GM19467 (cell line): ENCODE measurements at regions not wholly inside any gene's neighbourhood (a gene's known extent, or its start where the extent isn't known, plus 50 kb on each side); places are given as distances from the start of the nearest gene placed in this dataset.
A peak's percentile ranks its signal among the peaks of the same experiment; 100 is the strongest.
"Not testable (repeated sequence)": the region's sequence is repeated elsewhere in the genome, so short reads cannot be mapped to it uniquely, and the experiment has no call there.

ENCODE experiments used
- ATAC-seq: cut with Tn5 transposase; IDR thresholded peaks from one replicate; pipeline ENCODE4 v1.9.1; 2021; ENCODE audit warnings: mild to moderate bottlenecking, moderate library complexity; ENCODE audit not compliant: unreplicated experiment

DNA sequence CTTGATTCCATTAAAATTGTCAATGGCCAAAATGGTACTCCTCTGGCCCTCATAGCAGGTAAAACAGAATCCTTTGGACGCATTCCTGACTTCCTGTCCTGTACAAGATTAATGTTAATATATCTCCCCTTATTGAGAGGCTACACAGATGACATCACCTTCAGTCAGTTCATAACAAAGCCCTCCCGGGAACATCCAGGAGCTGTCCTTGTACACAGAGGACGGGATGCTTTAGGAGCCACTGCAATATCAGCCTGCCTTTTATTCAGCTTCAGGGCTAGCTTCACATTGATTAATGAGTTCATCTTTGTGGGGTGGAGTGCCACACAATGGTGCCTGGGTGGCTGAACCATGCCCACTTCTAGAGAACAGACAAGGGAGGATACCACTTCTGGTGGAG, 235.1 kb downstream of the NRIP1 start:
- ATAC-seq, result no peak

DNA sequence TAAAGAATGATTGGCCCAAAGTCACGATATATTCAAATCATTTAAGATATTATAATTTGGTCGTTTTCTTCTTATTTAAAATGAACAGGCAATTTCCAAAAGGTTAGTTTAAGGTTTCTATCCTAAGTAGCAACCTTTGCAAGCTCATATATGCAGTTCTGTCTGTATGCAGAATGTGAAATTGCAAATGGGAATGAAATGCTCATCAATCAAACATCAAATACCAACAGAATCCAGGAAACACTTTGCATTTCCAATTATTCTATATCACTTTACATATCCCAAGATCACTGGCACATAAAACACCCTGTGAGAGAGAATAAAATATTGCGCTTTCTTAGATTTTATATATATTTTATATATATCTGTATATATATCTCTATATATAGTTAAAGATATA, 237.3 kb downstream of the NRIP1 start:
- no peak for ATAC-seq

DNA sequence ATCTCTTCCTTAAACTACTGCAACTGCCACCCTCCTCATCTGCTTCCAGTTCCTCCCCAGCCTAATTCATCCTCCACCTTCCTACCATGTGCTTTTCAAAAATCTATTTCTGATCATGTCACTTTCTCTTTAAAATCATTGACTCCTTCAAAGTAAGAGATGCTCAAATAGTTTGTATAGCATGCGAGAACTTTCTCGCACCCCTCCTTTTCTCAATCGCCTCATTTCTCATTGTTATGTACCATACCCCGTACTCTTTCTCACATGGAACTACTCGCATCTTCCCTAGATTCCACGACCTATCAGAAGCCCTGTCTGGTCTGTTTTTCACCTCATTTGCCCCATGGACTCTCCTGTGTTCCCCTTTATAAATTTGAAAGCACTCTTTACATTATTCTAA, 238.2 kb downstream of the NRIP1 start:
- no peak for ATAC-seq

DNA sequence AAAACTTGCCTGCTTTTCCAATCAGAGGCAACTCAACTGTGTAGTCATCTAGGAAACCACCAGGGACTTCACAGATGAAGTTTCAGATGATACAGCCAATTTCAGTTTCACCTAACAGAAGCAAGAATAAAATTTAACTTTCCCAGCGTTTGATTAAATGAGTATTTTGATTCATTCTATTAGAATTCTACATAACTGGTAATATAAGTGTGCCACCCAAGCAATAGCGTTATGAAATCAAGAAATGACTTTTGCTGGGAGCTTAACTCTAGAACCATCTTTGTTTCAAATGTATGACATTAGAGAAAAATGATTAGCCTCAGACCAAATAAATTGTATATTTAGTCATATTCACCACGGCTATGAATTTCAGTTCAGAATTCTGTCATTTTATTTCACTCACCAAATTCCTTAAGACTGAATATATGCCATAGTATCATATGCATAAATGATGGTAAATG, 239.3 kb downstream of the NRIP1 start:
- ATAC-seq, result peak; percentile 78

DNA sequence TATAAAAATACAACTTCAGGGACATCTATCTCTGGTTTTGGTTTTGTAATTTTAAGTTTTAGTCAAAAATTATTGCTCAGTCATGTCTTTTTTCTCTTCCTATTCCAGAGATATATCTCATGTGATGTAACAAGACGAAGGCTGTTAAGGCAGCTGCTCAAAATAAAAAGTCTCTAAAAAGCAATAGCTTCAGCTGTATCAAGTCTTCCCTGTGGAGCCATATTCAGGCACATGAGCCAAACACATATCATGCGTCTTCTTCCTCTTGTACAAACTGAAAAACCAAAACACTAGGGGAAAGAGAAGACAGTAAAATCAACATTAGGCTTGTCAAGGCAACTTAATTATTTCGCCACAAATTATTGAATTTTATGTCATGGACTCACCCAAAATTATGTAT, 240.7 kb downstream of the NRIP1 start:
- no peak for ATAC-seq

DNA sequence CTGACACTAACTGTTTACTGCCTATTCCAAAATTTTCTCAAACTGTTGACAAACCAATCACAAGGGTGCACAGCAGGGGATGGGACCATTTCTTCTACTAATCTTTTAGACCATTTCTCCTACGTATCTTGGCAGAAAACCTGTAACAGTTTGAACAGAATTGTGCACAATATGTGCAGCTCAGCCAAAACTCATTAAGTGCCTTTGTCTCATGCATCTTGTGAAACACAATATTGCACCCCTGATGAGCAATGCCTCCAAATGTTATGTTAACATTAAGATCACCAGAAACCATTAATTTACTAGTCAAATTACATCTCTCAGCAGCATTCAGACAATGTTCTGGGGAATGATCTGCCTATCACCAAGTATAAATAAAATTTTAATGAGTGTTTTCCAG, 247.5 kb downstream of the NRIP1 start:
- no peak for ATAC-seq

DNA sequence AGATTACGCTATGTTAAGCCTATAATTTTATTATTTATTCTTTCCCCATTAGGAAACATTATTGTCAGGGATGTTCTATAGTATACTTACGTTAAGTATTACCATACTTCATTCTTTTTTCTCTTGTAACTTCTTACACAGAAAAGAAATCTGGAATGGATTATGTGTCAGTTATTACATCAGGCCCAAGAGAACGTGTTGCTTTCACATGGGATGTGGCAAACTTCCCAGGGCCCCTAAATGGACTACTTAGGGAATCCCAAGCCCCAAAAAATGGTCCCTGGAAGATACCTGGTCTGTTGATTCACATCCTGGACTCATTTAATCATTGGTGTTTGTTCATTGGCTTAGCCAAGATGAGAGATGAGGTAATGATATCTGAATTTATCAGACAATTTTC, 249.8 kb downstream of the NRIP1 start:
- ATAC-seq, result no peak

DNA sequence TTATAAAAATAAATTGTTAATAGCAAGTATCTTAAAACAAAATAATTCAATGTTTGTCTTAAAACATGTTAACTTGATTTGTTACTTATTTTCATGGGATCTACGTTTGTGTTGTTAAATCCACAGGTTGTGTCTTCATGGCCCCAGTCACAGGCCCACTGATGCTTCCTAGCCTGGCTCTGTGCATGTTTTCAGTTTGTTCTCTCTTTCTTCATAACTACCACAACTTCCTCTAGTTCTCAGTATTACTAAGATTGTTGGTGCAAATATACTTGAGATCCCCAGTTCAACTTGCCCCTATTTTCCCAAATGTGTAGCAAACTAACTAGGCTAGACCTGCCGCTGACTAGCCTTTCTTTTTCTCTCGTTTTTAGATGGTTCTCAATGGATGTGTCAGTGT, 250.5 kb downstream of the NRIP1 start:
- no peak for ATAC-seq

DNA sequence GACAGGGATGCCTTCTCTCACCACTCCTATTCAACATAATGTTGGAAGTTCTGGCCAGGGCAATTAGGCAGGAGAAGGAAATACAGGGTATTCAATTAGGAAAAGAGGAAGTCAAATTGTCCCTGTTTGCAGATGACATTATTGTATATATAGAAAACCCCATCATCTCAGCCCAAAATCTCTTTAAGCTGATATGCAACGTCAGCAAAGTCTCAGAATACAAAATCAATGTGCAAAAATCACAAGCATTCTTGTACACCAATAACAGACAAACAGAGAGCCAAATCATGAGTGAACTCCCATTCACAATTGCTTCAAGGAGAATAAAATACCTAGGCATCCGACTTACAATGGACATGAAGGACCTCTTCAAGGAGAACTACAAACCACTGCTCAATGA, 258.1 kb upstream of the SAMSN1 start:
- ATAC-seq, result not testable (repeated sequence)

DNA sequence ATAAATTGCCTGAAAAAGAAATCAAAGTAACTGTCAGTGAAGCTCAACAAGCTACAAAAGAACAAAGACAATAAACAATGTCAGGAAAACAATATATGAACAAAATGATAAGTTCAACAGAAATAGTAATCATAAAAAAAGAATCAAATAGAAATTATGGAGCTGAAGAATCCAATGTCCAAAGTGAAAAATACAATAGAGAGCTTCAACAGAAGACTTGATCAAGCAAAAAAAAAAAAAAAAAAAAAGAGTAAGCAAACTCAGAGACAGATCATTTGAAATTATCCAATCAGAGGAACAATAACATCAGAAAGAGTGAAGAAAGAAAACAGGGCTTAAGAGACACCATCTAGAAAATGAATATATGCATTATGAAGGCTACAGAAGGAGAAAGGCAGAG, 251.4 kb upstream of the SAMSN1 start:
- no peak for ATAC-seq

DNA sequence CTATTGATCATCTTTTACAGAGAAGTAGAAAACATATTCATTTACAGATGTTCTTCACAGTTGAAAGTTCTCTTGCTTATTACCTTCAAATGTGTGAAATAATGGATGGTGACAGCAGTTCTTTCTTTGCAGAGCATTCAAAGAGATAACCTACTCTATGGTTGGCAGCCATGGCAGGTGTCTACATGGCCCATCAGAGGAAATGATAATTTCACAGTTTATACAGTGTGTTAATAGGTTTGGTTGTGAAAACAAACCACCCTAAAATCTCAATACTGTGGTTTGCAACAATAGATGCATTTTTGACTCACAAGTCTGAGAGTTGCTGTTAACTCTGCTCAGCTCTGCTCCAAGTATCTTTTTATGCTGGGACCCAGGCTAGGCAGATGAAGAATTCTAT, 241.2 kb upstream of the SAMSN1 start:
- ATAC-seq, result no peak

DNA sequence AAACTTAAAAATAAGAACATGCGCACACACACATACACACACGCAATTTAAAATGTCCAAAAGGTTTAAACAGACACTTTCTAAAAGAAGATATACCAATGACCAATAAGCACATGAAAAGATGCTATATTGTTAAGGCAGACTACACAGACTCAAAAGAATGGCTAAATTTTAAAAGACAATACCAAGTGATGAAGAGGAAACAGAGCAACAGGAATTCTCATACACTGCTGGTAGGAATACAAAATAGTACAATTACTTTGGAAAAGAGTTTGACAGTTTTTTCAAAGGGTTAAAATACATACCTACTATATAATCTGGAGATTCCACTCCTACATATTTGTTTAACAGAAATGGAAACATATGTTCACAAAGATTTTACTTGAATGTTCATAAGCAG, 239.6 kb upstream of the SAMSN1 start:
- ATAC-seq, result no peak

DNA sequence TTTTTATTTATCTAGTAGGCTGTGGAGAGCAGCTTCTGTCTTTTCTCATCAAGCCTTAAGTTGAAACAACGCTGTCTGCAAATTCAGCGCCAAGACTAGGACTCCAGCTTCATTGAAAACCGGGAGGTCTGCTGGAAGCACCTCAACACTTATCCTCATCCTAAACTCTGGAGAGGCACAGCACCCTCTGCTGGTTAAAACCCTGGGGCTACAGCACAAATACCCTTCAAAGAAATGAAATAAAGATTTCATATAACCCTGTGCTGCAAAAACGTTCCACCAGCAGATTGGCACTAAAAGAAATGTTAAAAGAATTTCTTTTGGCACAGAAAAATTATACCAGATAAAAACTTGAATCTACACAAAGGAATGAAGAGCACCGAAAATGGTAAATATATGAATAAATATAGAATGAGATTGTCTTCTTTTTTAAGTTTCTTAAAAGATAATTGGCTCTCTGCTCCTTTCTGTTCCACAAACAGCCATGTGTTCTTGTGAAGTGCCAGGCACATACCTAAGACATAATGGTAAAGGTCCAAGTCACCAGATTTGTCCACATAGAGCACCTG, 227.7 kb upstream of the SAMSN1 start:
- ATAC-seq, result no peak

DNA sequence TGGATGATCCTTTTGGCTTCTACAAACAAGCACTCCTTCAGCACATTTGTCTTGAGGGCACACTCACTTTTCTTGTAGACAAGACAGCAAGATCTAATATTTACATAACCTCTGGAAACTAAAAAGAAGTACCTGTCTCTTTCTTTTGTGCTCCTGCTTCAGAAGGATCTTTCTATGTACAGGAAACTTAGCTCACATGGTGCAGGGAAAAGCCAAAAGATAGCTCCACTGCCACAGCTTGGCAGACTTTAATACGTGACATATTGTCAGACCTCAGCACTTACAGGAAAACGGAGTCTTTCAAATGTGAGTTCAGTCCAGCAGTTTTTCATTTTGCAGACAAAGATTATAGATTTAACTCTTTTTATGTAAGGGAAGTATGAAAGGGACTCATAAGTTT, 225.5 kb upstream of the SAMSN1 start:
- no peak for ATAC-seq

DNA sequence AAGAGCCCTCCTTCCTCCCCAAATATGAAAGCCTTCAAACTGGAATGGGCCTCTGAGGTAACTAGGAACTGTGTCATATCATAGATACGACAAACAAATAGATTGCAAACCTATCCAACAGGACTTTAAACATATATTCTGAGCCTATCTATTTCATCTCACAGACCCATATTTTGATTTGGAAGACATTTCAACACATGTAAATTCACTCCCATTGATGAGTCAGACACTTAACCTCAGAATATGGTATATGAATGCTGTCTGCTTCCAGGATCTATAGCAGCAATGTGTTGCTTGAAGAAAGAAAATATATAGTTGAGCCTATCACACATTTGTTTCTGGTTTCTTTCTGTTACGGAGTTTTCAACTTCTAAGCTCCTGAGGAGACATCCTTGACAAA, 221.9 kb upstream of the SAMSN1 start:
- ATAC-seq, result no peak

DNA sequence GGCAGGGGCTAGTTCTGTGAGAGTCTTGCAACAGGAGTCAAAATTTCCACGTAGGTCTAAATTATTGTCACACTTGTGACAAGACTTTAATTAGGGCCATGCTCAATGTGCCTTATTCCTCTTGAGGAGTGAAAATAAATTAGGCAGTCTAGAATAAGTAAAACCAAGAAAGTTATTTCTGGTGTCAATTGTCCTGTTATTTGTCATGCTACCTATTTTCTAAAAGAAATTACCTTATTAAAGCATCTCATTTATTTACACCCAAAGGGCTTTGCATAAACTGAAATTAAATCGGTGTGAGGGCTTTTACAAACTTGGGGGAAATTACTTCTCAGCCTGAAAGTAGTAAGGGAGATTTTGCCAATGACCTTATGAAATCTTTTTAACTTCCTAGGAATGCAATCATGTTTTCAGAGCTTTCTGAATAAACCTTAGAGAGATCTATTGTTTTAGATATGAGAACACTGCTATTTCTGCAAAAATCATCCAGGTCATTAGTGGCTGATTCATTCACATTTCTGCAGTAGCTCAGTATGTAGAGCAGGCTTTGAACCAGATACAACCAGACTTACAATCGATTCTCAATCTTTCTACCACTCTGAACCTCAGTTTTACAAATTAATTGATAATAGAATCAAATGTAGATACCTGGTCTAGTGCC, 221.2 kb upstream of the SAMSN1 start:
- no peak for ATAC-seq

DNA sequence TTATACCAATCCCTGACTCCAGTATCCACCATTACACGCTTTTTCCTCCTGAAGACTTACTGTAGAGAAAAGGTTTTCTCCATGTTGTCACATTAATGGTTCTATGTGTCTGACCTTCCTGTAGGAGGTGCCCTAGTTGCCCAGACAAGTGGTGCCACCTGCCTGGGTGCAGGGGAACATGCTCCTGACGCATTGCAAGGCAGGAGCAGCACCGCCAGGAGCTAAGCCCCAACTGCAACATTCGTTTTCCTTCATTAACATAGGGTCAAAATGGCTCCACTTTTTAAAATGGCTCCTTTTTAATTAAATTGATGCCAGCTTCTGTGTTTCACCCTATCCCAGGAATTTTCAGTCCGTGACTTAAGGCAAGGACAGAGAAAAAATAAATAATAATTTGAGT, 220.1 kb upstream of the SAMSN1 start:
- ATAC-seq, result no peak

DNA sequence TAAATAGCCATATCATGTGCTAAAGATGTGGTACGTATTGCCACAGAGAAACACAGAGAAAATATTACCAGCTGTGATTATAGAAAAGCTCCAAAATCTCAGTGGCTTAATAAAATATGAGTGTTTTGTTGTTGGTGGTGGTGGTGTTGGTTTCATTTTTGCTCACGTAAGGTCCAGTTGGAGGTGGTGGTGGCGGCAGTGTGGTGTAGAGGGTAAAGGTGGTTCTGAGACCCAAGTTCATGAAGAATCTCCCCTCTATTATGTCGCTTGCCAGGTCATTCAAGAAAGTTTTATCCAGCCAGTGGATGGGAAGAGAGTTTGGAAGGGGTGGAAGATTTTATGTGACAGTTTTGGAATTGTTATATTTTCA, 217.6 kb upstream of the SAMSN1 start:
- peak; percentile 37 for ATAC-seq

DNA sequence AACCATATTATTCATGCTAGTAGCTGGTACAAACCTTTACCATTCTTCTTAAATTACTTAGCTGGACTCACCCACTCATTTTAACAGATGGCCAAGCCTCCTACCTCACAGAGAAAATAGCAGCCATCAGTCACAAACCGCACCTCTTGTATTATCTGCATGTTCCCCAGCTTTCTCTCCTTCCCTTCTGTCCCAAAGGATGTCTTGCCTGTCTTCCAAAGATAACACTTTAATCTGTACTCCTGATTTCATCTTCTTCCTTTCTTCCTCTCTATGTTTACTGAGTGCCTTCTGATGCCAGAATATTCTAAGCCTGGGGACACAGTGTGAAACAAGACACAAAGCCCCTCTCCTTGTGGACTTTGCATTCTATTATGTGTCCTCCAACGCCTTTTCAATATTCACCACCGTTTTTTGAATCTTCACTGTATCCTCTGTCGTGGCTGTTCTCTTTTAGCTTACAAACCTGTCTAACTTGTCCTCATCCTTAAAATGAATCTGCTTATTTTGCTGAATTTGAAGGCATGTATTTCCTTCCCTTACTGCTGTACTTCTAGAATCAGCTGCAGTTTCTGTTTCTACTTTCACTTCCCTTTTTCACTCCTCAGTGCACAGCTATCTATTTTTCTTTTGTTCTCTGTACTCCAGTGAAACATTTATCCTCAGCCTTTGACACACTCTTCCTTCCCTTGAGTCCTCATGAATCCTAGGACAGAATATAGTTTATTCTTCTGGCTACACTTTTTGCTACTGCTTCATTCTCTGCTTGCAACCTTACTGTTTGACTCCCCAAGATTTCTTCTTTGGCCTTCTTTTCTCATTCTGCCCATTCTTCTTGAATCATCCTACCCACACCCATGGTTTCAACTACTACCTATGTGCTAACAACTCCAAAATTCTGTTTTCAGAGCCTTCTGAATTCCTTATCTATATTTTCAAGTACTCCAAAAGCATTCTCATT, 216.9 kb upstream of the SAMSN1 start:
- peak; percentile 98 for ATAC-seq

DNA sequence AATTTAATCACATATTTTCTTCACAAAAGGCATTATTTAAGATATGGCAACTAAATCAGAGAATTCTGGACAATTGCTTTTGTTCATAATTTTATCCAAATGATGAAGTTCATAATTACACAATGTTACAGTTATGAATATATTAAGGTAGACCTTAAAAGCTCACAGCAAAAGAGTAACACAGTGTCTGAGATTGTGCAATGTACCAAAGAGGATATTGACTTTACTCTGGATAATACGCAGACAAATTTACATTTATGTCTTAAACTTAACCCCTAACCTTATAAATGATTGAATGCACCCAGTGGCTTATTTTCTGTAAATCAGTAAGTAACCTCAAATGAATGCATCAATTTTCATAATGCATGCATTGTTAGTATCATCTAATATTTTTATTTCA, 216.2 kb upstream of the SAMSN1 start:
- no peak for ATAC-seq

DNA sequence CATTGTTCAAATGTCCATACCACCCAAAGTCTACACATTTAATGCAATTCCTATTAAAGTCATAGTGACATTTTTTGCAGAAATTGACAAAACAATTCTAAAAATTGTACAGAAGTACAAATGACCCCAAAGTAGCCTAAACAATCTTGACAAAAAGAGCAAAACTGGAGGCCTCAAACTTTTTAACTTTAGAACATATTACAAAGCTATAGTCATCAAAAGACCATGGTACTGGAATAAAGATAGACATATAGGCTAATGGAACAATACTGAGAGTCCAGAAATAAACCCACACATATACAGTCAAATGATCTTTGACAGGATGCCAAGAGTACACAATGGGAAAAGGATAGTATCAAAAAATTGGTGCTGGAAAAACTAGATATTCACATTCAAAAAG, 213.2 kb upstream of the SAMSN1 start:
- ATAC-seq, result no peak

DNA sequence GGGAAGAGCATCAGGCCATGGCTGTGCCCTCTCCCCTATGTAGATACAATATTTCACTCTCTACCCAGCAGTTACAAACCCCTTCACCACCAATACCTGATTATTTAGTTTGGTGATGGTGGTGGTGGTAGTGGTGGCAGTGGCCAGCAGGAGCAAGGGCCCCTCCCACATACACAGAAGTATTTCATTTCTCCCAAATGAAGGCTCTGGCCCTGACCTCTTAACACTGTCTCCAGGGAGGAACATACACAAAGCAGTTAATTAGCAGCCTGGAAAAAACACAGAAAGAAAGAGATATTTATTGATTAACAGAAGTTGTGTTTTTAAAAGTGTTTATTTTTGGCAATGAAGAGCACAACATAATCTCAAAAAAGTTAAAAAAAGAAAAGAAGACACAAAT, 212.7 kb upstream of the SAMSN1 start:
- ATAC-seq, result no peak
